Mesothelial cell of epicardium (in vitro differentiated cells): ENCODE measurements at regions not wholly inside any gene's neighbourhood (a gene's known extent, or its start where the extent isn't known, plus 50 kb on each side); places are given as distances from the start of the nearest gene placed in this dataset.

Source experiments
- DNase-seq, 2 experiments: peaks; one replicate each; pipeline ENCODE4 v3.0.0; 2021; ENCODE audit warnings: low spot score in 2 of 2; ENCODE audit not compliant: unreplicated experiment in 2 of 2
- H3K27ac Mint-ChIP-seq: 2 replicates; pipeline ENCODE4 v1.8.0; 2021; ENCODE audit warnings: mixed read lengths
- H3K27me3 Mint-ChIP-seq: 2 replicates; pipeline ENCODE4 v1.8.0; 2021; ENCODE audit warnings: low read depth, mixed read lengths
- H3K36me3 Mint-ChIP-seq: 2 replicates; pipeline ENCODE4 v1.8.0; 2021; ENCODE audit warnings: mixed read lengths
- H3K4me1 Mint-ChIP-seq: 2 replicates; pipeline ENCODE4 v1.8.0; 2021; ENCODE audit warnings: mixed read lengths
- H3K4me3 Mint-ChIP-seq: 2 replicates; pipeline ENCODE4 v1.8.0; 2021; ENCODE audit warnings: mild to moderate bottlenecking, moderate library complexity, mixed read lengths
- H3K9me3 Mint-ChIP-seq: 2 replicates; pipeline ENCODE4 v1.8.0; 2021; ENCODE audit warnings: mixed read lengths
- CTCF ChIP-seq: fragments of 200-600 bp; sonication (generic); IDR thresholded peaks from one replicate; pipeline ENCODE4 v1.5.0; 2021; ENCODE audit warnings: antibody characterized with exemption; ENCODE audit not compliant: unreplicated experiment

- Mint-ChIP-seq H3K36me3 (no peaks in the 10 kb centered on the region), H3K4me3 (no peak overlapping the region), H3K27me3 (peaks cover 2% of the 10 kb centered on the region), H3K9me3 (no peaks in the 10 kb centered on the region), H3K27ac (no peak overlapping the region), H3K4me1 (peaks cover 53% of the 10 kb centered on the region)
- no peak for TF ChIP-seq CTCF
- DNase-seq: no peak
Observed at GRCh38 chr4:71254451-71255012, 84.3 kb upstream of the SLC4A4 start.

GRCh38 chr4:71255976-71256375, 82.8 kb upstream of the SLC4A4 start:
- Mint-ChIP-seq H3K27ac (no peak overlapping the region), H3K27me3 (peaks cover 2% of the 10 kb centered on the region), H3K9me3 (no peaks in the 10 kb centered on the region), H3K4me1 (peaks cover 46% of the 10 kb centered on the region), H3K36me3 (no peaks in the 10 kb centered on the region), H3K4me3 (no peak overlapping the region)
- TF ChIP-seq CTCF: no peak
- no peak for DNase-seq

- DNase-seq: no peak
- Mint-ChIP-seq H3K36me3 (no peaks in the 10 kb centered on the region), H3K27ac (no peak overlapping the region), H3K4me1 (peaks cover 40% of the 10 kb centered on the region), H3K9me3 (no peaks in the 10 kb centered on the region), H3K27me3 (peaks cover 2% of the 10 kb centered on the region), H3K4me3 (no peak overlapping the region)
- no peak for TF ChIP-seq CTCF
Observed at GRCh38 chr4:71257761-71258160, 81.1 kb upstream of the SLC4A4 start.

GRCh38 chr4:71258323-71258722, 80.5 kb upstream of the SLC4A4 start:
- H3K9me3 Mint-ChIP-seq: no peaks in the 10 kb centered on the region
- peaks cover 42% of the 10 kb centered on the region for H3K4me1 Mint-ChIP-seq
- no peak for DNase-seq
- TF ChIP-seq CTCF: no peak
- no peaks in the 10 kb centered on the region for H3K36me3 Mint-ChIP-seq
- no peak overlapping the region for H3K27ac Mint-ChIP-seq
- H3K27me3 Mint-ChIP-seq: peaks cover 2% of the 10 kb centered on the region
- no peak overlapping the region for H3K4me3 Mint-ChIP-seq

GRCh38 chr4:71259280-71259679, 79.5 kb upstream of the SLC4A4 start:
- peaks cover 39% of the 10 kb centered on the region for H3K4me1 Mint-ChIP-seq

More at GRCh38 chr4:71259280-71259679, 79.5 kb upstream of the SLC4A4 start:
- TF ChIP-seq CTCF: no peak
- no peaks in the 10 kb centered on the region for H3K36me3 Mint-ChIP-seq
- no peak overlapping the region for H3K27ac Mint-ChIP-seq
- no peak overlapping the region for H3K4me3 Mint-ChIP-seq
- DNase-seq: no peak
- H3K9me3 Mint-ChIP-seq: no peaks in the 10 kb centered on the region
- H3K27me3 Mint-ChIP-seq: peaks cover 2% of the 10 kb centered on the region
